Astrocyte (in vitro differentiated cells and primary cell): ENCODE measurements at regions not wholly inside any gene's neighbourhood (a gene's known extent, or its start where the extent isn't known, plus 50 kb on each side); places are given as distances from the start of the nearest gene placed in this dataset.

Experiments
- EZH2 ChIP-seq: IDR thresholded peaks from 2 replicates; pipeline ENCODE4 v1.6.1; 2012; ENCODE audit warnings: mild to moderate bottlenecking, low read length, inconsistent platforms; ENCODE audit not compliant: insufficient read depth
- TF ChIP-seq, protein P1 (sequence below): IDR thresholded peaks from 2 replicates; pipeline ENCODE4 v1.5.1; 2011; ENCODE audit warnings: low read depth, mild to moderate bottlenecking, inconsistent platforms, low read length, moderate library complexity; ENCODE audit not compliant: insufficient read depth

DNA sequence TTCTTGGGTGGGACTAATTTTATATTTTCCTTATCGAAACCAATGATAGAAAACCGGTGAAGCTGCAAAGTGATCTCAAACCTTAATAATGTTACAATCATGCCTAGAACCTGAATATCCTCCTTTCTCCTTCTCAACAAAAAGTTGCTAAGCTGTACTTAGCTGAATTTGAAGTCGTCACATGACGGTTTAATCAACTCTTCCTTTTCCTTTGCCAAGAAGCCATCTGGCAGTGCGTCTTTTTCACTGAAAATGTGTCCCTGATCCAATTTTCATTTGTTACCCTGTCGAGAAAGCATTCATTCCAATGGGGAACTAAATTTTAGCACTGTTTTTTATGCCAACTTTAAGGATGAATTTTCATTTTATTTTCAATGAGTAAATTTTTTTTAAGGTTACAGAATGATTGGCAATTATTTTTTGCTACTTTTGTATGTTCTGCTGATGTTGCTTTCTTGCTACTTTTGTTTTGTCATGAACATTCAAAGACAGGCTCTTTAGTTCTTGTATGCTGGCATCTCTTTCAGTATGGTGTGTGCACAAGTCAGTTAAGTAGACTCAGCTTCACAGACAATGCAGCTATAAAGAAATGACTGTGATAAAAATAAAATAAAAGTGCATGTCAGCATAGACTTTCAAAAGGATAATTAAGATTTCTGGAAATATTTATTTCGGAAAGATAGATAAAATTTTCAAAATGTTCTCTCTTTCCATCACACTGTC is 980.0 kb downstream of the DNAJB9 start:
- TF ChIP-seq EZH2, result no peak
- TF ChIP-seq, protein P1, sequence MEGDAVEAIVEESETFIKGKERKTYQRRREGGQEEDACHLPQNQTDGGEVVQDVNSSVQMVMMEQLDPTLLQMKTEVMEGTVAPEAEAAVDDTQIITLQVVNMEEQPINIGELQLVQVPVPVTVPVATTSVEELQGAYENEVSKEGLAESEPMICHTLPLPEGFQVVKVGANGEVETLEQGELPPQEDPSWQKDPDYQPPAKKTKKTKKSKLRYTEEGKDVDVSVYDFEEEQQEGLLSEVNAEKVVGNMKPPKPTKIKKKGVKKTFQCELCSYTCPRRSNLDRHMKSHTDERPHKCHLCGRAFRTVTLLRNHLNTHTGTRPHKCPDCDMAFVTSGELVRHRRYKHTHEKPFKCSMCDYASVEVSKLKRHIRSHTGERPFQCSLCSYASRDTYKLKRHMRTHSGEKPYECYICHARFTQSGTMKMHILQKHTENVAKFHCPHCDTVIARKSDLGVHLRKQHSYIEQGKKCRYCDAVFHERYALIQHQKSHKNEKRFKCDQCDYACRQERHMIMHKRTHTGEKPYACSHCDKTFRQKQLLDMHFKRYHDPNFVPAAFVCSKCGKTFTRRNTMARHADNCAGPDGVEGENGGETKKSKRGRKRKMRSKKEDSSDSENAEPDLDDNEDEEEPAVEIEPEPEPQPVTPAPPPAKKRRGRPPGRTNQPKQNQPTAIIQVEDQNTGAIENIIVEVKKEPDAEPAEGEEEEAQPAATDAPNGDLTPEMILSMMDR, result no peak
